Suppressor macrophage treated with lipopolysaccharide for 4 hours (primary cell): ENCODE measurements at regions not wholly inside any gene's neighbourhood (a gene's known extent, or its start where the extent isn't known, plus 50 kb on each side); places are given as distances from the start of the nearest gene placed in this dataset.
"Not testable (repeated sequence)": the region's sequence is repeated elsewhere in the genome, so short reads cannot be mapped to it uniquely, and the experiment has no call there.

ENCODE experiments used
- DNase-seq: peaks from one replicate; pipeline ENCODE4 v3.0.0-alpha.2; 2020

DNA sequence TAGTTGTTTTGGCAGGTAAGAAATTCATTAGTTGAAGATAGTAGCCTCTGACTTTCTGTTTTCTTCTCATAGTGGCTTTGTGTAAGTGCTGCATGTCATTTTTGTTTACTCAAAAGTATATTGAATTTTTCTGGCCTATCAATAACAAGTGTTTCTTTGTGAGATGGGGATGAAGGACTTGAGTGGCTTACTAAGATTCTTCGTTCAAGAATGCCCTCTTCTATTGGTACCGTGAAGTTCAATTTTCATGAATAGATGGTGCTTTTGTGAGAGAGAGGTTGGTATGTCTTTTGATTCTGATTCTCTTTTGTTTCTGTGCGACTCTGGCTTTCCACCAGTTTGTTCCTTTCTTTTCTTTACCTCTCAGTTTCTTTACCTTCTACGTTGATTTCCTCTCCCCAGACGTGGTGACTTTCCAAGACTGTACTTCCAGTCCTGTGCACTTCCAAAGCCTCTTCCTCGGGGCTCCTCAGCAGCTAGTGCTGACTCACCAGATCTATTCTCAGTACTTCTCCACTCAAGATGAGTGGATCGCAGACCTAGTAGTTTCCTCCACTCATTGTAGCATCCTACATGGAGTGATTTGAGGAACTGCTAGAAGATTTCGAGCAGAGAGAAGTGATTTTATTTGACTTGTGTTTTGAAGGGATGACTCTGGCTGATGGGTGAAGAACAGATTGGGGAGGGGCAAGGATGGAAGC, 82.0 kb upstream of the EPHB3 start:
- DNase-seq = peak; percentile 76

DNA sequence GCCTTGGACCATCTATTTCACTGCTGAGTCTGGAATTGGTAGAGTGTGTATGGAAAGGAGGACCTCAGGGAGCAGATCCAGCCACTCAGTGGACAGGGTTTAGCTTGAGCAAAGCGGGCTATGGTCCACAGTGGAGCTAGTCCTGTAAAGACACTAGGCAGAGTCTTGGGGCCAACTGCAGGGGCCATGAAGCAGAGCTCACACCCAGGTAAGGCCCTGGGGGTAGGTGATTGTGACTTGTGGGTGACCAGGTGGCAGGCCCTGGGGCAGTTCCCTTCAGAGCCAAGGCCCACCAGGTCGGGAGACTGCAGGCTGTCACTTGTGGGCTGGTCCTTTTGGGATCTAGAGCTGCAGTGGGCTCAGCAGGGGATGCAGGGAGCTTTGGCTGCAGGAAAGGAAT, 80.8 kb upstream of the EPHB3 start:
- no peak for DNase-seq

DNA sequence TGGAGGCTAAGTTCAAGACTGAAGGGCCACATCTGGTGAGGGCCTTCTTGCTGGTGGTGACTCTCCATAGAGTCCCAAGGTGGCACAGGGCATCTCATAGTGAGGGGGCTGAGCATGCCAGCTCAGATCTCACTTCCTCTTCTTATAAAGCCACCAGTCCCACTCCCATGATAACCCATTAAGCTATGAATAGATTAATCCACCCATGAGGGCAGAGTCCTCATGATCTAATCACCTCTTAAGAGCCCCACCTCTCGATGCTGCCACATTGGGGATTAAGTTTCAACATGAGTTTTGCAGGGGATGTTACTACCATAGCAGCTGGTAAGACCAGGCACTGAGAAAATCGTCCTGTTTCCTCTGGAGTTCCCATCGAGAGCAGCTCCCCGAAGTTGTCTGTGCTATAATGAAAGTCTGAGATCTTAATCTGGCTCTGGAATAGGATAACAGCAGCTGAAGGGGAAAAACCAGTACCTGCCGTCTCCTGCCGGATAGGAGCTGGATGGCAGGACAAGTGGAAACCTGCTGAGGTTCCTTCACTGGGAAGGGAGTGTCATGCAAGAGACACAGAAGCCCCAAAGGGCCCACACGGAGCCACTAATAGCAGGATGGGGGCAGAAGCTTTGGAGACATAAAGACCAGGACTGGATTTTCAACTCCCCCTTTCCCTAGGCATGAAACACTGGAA, 79.5 kb upstream of the EPHB3 start:
- no peak for DNase-seq

DNA sequence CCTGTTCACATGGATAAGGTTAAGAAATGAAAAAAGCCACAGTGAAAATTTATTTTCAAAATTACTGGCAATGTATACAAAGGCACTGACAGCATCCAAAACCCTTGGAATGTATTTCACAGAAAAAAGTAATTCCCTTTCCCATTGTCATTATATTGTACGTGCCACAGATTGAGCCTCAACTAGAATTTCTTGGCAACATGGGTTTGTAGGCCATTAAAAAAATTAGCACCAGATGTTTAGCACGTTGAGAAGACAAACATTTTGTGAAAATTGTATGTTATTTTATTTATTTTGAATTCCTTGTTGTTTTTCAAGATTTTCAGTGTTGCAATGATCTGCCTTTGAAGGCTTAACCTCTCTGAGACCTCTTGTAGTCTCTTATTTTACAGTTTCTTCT, 76.3 kb upstream of the EPHB3 start:
- no peak for DNase-seq

DNA sequence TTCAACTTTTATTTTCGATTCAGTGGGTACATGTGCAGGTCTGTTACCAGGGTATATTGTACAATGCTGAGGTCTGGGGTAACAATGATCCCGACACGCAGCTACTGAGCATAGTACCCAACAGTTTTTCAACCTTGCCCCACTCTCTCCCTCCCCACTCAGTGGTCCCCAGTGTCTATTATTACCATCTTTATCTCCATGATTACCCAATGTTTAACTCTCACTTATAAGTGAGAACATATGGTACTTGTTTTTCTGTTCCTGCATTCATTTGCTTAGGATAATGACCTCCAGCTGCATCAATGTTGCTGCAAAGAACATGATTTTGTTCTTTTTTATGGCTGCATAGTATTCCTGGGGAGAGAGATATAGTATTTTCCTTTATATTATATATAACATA, 75.7 kb upstream of the EPHB3 start:
- no peak for DNase-seq

DNA sequence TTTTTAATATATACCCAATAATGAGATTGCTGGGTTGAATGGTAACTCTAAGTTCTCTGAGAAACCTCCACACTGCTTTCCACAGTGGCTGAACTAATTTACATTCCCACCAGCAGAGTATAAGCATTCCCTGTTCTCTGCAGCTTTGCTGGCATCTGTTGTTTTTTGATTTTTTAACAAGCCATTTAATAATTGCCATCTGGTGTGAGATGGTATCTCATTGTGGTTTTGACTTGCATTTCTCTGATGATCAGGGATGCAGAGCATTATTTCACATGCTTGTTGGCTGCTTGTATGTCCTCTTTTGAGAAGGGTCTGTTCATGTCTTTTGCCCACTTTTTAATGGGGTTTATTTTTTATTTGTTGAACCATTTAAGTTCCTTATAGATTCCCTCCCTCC, 75.0 kb upstream of the EPHB3 start:
- DNase-seq = no peak

DNA sequence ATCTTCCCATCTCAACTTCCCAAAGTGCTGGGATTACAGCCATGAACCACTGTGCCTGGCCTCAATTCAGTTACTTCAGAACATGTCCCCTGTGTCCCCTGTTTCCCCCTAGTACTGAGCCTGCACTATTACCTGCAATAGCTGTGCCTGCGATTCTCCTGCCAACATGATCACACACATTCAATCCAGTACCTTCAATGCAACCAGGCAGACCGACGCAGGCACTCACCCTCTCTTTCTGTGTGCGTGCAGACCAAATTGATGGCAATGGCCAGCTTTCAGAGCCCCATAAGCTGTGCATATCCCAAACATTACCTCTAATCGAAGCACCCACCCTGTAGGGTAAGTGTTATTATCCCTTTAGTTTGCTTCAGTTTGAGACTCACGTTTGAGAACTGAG, 73.0 kb upstream of the EPHB3 start:
- DNase-seq = no peak

DNA sequence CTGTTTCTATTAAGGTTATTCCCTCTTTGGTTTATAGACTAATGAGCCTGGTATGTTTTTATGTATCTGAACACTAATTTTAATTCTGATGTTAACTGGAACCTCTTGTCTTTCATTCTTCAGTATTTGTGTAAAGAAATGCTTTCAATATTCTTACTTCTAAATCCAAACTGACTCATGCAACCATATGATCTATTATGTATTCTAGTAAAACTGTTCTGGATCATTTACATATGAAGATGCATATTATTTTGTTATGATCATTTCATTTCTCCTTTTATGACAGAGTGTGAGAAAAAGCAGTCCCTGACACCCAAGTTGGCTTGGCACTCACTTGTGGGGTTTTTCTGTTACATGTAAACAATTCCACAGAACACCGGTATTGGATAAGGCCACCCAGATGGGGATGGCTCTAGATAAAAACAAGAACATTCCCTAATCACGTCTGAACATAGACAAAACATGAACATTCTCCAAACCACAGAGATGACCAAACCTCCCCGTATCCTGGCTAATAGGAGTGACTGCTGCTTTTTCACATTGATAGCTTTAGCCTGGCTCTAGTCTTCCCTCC, 72.2 kb upstream of the EPHB3 start:
- no peak for DNase-seq

DNA sequence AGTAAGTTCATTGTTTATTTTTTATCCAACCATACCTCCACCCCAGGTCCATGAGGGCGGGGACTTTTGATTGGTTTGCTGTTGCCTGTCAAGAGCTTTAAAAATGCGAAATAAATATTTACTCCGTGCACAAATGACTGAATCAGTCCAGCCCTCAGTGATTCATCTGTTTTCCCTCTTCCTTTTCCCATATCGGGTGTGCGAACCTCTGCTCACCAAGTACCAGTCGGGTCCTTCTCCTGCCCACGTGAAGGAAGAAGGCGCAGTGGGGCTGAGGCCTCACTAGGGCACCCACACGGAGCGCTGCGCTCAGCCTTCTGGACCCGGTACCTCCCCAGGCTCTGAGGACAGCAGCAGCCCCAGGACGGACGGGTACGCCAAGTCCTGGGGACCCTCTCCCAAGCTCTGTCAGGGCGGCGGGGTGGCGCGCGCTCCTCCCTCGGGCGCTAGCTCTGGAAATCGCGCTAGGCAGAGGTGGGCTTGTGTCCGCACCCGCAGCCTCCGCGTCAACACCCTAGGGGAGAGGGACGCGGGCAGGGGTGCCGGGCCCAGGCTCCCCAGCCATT, 70.5 kb upstream of the EPHB3 start:
- DNase-seq = no peak

DNA sequence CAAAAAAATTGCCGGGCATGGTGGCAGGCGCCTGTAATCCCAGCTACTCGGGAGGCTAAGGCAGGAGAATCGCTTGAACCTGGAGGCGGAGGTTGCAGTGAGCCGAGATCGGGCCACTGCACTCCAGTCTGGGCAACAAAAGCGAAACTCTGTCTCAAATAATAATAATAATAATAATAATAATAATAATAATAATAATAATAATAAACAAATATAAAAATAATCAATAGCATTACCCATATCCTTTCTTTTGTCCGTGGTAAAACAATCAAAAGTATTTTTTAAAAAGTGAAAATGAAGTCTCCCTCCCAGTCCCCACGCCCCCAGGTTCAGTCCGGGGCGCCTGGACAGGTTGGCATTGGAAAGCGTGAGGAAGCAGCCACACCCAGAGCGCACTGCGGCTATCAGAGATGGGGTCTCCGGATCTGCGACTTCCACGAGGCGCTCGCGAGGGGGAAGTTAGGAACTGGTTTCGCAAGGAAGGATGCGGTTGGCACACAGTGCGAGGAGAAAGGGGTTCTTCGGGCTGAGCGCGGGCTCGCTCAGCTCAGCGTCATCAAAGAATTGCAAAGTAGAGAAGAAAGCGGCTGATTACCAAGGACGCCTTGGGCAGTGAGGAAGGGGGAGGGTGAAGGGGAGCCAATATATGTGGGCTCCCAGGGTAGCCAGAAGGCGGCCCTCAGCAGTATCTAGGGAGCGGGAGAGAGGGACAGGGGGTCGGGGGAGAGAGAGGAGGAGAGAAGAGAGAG, 69.5 kb upstream of the EPHB3 start:
- DNase-seq = peak; percentile 79

DNA sequence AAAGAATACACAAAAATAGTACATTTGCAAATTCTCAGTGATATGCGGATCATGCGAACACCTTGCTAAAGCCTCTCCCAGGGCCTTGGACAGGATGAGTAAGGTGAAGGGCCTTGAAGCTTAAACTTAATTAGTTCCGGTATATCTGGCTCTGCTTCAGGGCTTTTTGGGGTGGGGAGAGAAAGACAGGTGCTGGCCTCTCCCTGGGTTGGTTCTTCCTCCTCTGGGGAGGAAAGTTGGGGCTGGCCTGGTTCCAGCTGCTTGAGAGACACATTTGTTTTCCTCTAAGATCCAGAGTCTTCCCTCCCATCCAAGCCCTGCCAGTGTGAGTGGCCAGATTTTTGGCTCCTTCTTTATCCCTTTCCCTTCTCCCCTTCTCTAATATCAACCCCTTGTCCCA, 64.7 kb upstream of the EPHB3 start:
- DNase-seq = no peak

DNA sequence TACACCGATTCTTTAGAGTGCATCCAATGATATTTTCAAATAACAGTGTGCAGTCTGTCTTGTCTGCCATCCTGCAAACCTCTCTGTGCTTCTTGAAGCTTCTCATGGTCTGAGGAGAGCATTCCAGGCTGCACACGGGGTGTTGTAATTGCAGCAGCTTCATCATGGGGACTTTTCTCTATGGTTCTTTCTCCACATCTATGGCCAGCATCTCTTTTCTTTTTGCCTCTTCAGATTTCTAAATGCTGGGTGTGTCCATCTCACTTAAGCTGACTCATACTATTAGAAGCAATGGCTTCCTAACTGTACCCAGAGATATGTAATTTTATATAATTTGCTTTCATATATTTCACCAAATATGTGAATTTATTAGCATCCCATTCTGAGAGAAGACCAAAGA, 63.8 kb upstream of the EPHB3 start:
- peak; percentile 59 for DNase-seq

DNA sequence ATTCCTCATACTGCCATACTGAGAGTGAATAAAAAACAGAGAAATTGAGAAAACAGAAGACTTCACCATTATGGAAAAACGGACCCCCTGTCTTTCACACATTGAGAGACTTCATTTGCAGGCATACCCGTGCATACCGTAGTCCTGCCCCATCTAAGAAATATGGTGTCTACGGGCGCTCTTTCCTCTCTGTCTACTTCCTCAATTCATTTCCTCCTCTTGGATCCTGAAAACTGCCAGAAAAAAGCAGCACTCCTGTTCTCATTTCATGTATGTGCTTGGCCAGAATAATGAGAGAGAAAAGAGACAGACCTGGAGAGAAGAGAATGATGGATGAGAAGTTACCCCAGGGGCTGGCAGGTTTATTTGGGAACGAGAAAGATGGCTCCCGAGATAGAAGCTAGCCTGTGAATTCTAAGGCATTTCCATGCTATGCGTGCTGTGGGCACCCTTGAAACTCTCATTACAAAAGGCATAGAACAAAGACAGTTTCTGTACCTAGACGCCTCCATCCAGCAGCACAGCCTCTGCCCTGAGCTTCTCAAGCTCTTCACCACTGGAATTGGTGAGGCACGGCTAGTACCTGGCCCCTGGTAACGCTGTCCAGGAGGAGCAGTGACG, 62.5 kb upstream of the EPHB3 start:
- no peak for DNase-seq

DNA sequence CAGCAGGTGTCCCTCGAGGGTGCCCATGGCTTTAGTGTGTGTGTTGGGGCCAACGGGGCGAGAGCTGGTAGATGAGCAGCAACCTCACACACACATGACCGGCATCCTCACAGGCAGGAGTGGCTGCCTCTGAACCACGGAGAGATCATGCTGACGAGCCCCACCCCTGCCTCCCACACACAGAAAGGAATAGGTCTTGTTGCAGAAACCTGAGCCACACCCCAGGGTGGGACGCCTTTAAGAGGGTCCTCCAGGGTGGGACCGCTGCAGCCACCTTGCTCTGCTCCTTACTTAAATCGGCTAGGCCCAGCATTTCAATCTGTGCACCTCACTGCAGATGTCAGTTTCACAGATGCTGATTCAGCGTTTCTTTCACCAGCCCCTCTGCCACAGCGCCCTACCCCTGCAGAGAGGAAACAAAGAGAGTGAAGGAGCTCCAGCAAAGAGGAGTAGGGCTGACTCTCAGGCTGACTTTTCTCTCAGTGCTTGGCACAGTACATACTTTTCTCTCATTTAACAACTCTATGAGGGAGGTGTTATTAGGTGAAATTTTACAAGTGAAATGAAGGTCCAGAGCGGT, 61.2 kb upstream of the EPHB3 start:
- no peak for DNase-seq

DNA sequence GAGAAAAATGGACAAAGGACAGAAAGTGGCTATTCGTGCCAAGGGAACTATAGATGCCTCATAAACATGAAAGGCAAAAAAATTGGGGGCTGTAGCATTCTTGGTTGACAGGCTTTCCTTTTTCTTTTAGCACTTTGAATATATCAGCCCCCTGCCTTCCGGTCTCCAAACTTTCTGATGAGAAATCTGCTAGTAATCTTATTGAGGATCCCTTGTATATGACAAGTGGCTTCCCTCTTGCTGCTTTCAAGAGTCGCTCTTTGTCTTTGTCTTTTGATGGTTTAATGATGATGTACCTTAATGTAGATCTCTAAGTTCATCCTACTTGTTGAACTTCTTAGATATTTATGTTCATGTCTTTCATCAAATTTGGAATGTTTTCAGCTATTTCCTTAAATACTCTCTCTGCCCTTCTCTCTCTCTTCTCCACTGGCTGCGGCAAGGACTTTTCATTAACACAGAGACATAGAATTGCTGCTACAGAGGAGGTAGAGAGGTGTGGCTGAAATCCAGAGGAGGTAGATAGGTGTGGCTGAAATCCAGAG, 59.4 kb upstream of the EPHB3 start:
- no peak for DNase-seq

DNA sequence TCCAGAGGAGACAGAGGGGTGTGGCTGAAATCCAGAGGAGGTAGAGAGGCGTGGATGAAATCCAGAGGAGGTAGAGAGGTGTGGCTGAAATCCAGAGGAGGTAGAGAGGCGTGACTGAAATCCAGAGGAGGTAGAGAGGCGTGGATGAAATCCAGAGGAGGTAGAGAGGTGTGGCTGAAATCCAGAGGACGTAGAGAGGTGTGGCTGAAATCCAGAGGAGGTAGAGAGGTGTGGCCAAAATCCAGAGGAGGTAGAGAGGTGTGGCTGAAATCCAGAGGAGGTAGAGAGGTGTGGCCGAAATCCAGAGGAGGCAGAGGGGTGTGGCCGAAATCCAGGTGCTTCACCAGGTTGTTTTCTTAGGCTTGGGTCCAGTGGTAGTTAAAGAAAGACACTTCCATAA, 58.7 kb upstream of the EPHB3 start:
- DNase-seq = not testable (repeated sequence)

DNA sequence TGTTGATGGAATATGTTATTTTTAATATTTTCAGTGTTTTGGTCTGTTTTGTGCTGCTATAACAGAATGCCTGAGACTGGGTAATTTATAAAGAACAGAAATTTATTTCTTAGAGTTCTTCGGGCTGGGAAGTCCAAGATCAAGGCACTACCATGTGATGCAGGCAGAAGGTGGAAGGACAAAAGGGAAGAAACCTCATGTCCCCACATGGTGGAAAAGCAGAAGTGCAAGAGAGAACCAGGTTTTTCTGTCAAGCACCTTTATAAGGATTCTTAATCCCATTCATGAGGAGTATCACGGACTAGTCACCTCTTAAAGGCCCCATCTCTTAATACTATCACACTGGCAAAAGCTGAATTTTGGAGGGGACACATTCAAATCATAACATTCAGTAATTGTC, 57.9 kb upstream of the EPHB3 start:
- DNase-seq = no peak

DNA sequence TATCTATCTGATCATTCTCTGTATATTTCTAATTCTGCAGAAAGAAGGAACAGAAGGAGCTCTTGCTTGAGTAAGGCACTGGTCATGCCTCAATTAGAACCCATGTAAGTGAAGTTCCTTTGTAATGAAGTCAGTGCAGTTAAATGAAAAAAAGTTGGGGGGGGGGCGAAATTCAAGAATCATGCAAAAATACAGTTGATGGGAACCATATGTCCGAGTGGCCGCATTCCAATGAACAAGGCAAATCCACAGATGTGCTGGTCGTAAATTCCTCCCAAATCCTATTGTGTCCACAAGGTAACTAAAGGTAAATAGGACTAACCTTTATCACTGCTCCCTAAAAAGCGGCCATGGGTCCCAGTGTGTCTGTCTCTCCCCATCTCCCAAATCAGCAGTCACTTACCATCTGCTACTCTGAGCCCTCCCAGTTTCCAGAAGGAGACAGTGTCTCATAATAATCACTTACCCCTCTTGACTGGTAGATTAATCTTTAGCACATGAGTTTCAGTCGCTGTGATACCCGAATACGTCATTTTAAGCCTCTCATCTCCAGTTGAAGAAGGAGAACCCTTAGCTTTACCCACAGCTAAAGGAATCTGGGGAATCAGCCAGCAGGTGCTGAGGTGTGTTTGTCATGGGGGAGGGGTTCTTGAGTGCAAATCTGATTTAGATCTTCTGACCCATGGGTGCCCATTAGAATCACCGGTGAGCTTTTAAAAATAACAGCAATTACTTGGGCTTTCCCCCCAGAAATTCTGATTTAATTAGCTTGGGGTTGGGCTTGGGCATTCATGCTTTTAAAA, 56.3 kb upstream of the EPHB3 start:
- DNase-seq = no peak

DNA sequence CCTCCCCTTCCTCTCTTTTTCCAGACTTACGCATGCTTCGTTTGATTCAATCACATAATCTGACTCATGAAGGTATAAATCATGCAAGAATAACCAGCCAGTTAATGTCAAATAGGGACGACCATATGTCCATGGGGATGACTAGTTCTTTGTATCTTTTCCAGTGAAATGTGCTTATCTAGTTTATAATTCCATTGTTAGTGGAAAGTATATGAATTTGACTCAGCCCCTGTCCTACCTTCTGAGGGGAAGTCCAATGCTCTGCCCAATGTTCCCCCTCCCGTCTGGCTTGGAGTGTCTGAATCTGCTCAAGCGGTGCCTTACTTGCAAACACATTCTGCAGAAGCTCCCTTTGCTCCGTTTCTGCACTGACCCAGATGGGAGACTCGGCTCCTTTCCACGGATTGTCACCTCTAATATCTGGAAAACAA, 55.0 kb upstream of the EPHB3 start:
- DNase-seq = no peak

DNA sequence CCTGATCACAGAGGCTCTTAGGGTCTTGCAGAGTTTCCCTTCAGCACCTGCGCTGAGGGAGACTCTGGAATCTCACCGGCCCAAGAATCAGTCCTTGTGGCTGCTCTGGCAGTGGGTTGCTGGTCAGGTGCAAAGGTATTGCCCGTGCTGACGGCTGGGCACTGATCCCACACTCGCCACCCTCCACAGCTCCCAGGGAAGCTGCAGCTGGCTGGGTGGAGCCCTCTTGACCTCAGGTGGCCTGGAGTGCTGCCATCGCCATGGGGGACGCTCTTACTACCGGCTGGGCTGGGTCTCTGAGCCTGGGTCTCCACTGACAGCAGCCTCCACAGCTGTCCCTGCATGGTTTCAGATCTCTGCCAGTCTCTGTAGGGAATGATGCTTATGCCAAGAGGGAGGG, 52.6 kb upstream of the EPHB3 start:
- DNase-seq = no peak

DNA sequence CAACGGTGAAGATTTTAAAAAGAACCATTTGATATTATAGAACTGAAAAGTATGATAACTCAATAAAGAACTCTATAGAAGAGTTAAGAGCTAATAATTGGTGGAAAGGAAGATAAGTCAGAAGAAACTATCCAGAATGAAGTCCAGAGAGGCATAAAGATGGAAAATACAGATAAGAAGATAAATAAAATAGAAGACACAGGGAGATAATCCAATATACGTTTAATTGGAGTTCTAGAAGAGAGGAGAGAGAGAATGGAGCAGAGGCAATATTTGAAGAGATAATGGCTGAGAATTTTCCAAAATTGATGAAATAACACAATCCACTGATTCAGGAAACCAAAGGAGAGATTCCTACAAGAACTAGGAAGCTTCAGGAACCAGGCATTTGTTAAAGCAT, 49.8 kb upstream of the EPHB3 start:
- no peak for DNase-seq
